GM23338 (cell line): ENCODE measurements at regions not wholly inside any gene's neighbourhood (a gene's known extent, or its start where the extent isn't known, plus 50 kb on each side); places are given as distances from the start of the nearest gene placed in this dataset.

ENCODE experiments used
- ATAC-seq: fragments of 200-7000 bp; cut with Tn5 transposase; 3 replicates; pipeline ENCODE4 v1.9.1; 2020
- DNase-seq: peaks from one replicate; pipeline ENCODE4 v3.0.0-alpha.2; 2015; ENCODE audit warnings: low spot score
- H2AFZ ChIP-seq: fragments of 200-600 bp; sonication (generic); 2 replicates; pipeline ENCODE4 v1.8.0; 2016; ENCODE audit warnings: antibody characterized with exemption, mild to moderate bottlenecking, moderate library complexity
- H3F3A ChIP-seq: fragments of 200-600 bp; sonication (generic); replicated peaks from 2 replicates; pipeline ENCODE4 v1.8.0; 2017; ENCODE audit warnings: antibody characterized with exemption, mixed run types, low read depth
- H3K27ac ChIP-seq: fragments of 200-600 bp; sonication (generic); 2 replicates; pipeline ENCODE4 v1.6.1; 2016; ENCODE audit warnings: low read depth
- H3K27me3 ChIP-seq: fragments of 200-600 bp; sonication (generic); 2 replicates; pipeline ENCODE4 v1.8.0; 2016; ENCODE audit warnings: mild to moderate bottlenecking, mixed run types, moderate library complexity; ENCODE audit not compliant: insufficient read depth
- H3K36me3 ChIP-seq: fragments of 200-600 bp; sonication (generic); 2 replicates; pipeline ENCODE4 v1.8.0; 2016; ENCODE audit warnings: mild to moderate bottlenecking; ENCODE audit not compliant: insufficient read depth
- H3K4me1 ChIP-seq: fragments of 200-600 bp; sonication (generic); 2 replicates; pipeline ENCODE4 v1.8.0; 2016; ENCODE audit warnings: mild to moderate bottlenecking, moderate library complexity; ENCODE audit not compliant: insufficient read depth
- H3K4me2 ChIP-seq: fragments of 200-600 bp; sonication (generic); 2 replicates; pipeline ENCODE4 v1.7.1; 2017; ENCODE audit warnings: mixed run types
- H3K4me3 ChIP-seq: fragments of 200-600 bp; sonication (generic); 2 replicates; pipeline ENCODE4 v1.6.1; 2016; ENCODE audit warnings: mixed run types
- H3K79me2 ChIP-seq: fragments of 200-600 bp; sonication (generic); replicated peaks from 2 replicates; pipeline ENCODE4 v1.8.0; 2017; ENCODE audit warnings: mild to moderate bottlenecking; ENCODE audit not compliant: insufficient read depth
- H3K9me2 ChIP-seq: fragments of 200-600 bp; sonication (generic); 2 replicates; pipeline ENCODE4 v1.8.0; 2017; ENCODE audit not compliant: insufficient read depth
- H4K20me1 ChIP-seq: fragments of 200-600 bp; sonication (generic); replicated peaks from 2 replicates; pipeline ENCODE4 v1.8.0; 2017; ENCODE audit warnings: mild to moderate bottlenecking; ENCODE audit not compliant: insufficient read depth
- H3K27ac Mint-ChIP-seq: 2 replicates; pipeline ENCODE4 v1.8.0; 2020; ENCODE audit warnings: inconsistent platforms, mild to moderate bottlenecking, moderate library complexity, mixed read lengths
- H3K27me3 Mint-ChIP-seq: 3 replicates; pipeline ENCODE4 v1.8.0; 2022; ENCODE audit warnings: low read depth, mild to moderate bottlenecking, moderate library complexity, mixed read lengths, inconsistent platforms; ENCODE audit not compliant: insufficient read depth, poor library complexity
- H3K36me3 Mint-ChIP-seq: 3 replicates; pipeline ENCODE4 v1.8.0; 2021; ENCODE audit warnings: low read depth, mild to moderate bottlenecking, inconsistent platforms, moderate library complexity, mixed read lengths
- H3K4me1 Mint-ChIP-seq: 3 replicates; pipeline ENCODE4 v1.8.0; 2020; ENCODE audit warnings: mild to moderate bottlenecking, inconsistent platforms, mixed read lengths
- H3K4me3 Mint-ChIP-seq: 3 replicates; pipeline ENCODE4 v1.8.0; 2021; ENCODE audit warnings: moderate library complexity, mild to moderate bottlenecking, inconsistent platforms, mixed read lengths
- H3K9me3 Mint-ChIP-seq: 3 replicates; pipeline ENCODE4 v1.8.0; 2020; ENCODE audit warnings: moderate library complexity, mild to moderate bottlenecking, inconsistent platforms, mixed read lengths
- CREB1 ChIP-seq: fragments of 250-450 bp; sonication (Bioruptor Pico); IDR thresholded peaks from 2 replicates; pipeline ENCODE4 v1.5.0; 2020; ENCODE audit warnings: low read depth, mild to moderate bottlenecking, moderate library complexity
- CTCF ChIP-seq, 2 experiments: fragments of 200-600 bp in 1 of 2; sonication (generic) in 1 of 2; conservative IDR thresholded peaks; 2 replicates each; pipeline versions ENCODE4 v1.5.1 to v1.6.1; 2016 to 2017; ENCODE audit warnings: antibody characterized with exemption in 2 of 2, low read depth in 2 of 2, mild to moderate bottlenecking in 2 of 2, moderate library complexity in 1 of 2
- EZH2 ChIP-seq: fragments of 200-600 bp; sonication (generic); IDR thresholded peaks from one replicate; pipeline ENCODE4 v1.8.0; 2017; ENCODE audit warnings: antibody characterized with exemption, mild to moderate bottlenecking, low read depth; ENCODE audit not compliant: unreplicated experiment
- EZH2phosphoT487 ChIP-seq: fragments of 200-600 bp; sonication (generic); IDR thresholded peaks from one replicate; pipeline ENCODE4 v1.8.1; 2018; ENCODE audit warnings: antibody characterized with exemption; ENCODE audit not compliant: unreplicated experiment
- JUNB ChIP-seq: IDR thresholded peaks from one replicate; pipeline ENCODE4 v1.6.1; 2016; ENCODE audit warnings: antibody characterized with exemption; ENCODE audit not compliant: unreplicated experiment
- NANOG ChIP-seq: IDR thresholded peaks from 2 replicates; pipeline ENCODE4 v1.6.1; 2016; ENCODE audit warnings: antibody characterized with exemption, borderline replicate concordance
- POLR2AphosphoS5 ChIP-seq: IDR thresholded peaks from 2 replicates; pipeline ENCODE4 v1.6.1; 2016; ENCODE audit warnings: antibody characterized with exemption, low read depth
- STAT1 ChIP-seq: IDR thresholded peaks from one replicate; pipeline ENCODE4 v1.6.1; 2016; ENCODE audit warnings: antibody characterized with exemption; ENCODE audit not compliant: unreplicated experiment
- ZNF114 ChIP-seq: fragments of 250-450 bp; sonication (Bioruptor Pico); IDR thresholded peaks from 2 replicates; pipeline ENCODE4 v1.5.0; 2020; ENCODE audit warnings: mild to moderate bottlenecking, moderate library complexity
- ZNF331 ChIP-seq: fragments of 250-450 bp; sonication (Bioruptor Pico); IDR thresholded peaks from 2 replicates; pipeline ENCODE4 v1.5.0; 2020; ENCODE audit warnings: low read depth, mild to moderate bottlenecking, moderate library complexity
- TF ChIP-seq, protein P1 (sequence below): IDR thresholded peaks from 2 replicates; pipeline ENCODE4 v1.6.1; 2016; ENCODE audit warnings: antibody characterized with exemption
- TF ChIP-seq, protein P2 (sequence below): fragments of 250-450 bp; sonication (Bioruptor Pico); IDR thresholded peaks from 2 replicates; pipeline ENCODE4 v1.5.0; 2020; ENCODE audit warnings: mild to moderate bottlenecking, moderate library complexity
- TF ChIP-seq, protein P3 (sequence below): IDR thresholded peaks from one replicate; pipeline ENCODE4 v1.6.1; 2018; ENCODE audit warnings: antibody characterized with exemption; ENCODE audit not compliant: unreplicated experiment

DNA sequence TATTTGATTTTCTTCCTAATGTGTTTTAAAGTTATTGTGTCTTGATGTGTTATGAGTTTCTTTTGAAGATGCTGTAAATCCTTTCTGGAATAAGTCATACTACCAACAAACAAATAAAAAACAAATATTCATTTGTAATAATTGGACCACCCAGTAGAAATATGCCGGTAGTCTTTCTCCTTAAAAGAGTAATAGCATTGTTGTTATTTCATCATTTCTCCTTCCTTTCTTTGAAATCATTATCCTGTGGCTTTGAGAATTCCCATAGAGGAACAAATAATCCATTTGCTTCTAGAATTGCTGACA, 169.4 kb downstream of the NNT start:
- Mint-ChIP-seq H3K27me3 (no peaks in the 10 kb centered on the region), H3K27ac (peak overlapping the region; percentile 91)

More for the DNA sequence above, 169.4 kb downstream of the NNT start:
- peak overlapping the region; percentile 71 for H3K27ac ChIP-seq
- no peak overlapping the region for H3K4me3 Mint-ChIP-seq
- H3K4me1 Mint-ChIP-seq, result peaks cover 20% of the 10 kb centered on the region; the same call in 2 of the 3 replicates
- no peaks in the 10 kb centered on the region for H3K9me3 Mint-ChIP-seq
- H3K36me3 ChIP-seq, result no peaks in the 10 kb centered on the region
- no peak overlapping the region for H2AFZ ChIP-seq
- peaks cover 16% of the 10 kb centered on the region for H3K4me1 ChIP-seq
- ATAC-seq, result no peak
- H3K36me3 Mint-ChIP-seq, result no peaks in the 10 kb centered on the region
- no peaks in the 10 kb centered on the region for H3K79me2 ChIP-seq
- 0 out of 2 replicates have a peak overlapping the region, but pooled peaks have one; percentile 11 for H3K4me2 ChIP-seq
- DNase-seq, result no peak
- H3K4me3 ChIP-seq, result no peak overlapping the region
- TF ChIP-seq, protein P1, sequence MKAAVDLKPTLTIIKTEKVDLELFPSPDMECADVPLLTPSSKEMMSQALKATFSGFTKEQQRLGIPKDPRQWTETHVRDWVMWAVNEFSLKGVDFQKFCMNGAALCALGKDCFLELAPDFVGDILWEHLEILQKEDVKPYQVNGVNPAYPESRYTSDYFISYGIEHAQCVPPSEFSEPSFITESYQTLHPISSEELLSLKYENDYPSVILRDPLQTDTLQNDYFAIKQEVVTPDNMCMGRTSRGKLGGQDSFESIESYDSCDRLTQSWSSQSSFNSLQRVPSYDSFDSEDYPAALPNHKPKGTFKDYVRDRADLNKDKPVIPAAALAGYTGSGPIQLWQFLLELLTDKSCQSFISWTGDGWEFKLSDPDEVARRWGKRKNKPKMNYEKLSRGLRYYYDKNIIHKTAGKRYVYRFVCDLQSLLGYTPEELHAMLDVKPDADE, result no peak
- TF ChIP-seq STAT1, result no peak
- no peak for TF ChIP-seq POLR2AphosphoS5
- no peak for TF ChIP-seq CTCF (conservative IDR thresholded peaks at IDR 0.05; ENCODE audit: low read depth in 2 of 2)
- TF ChIP-seq EZH2phosphoT487, result no peak
- no peak for TF ChIP-seq CREB1 (CRISPR knock-in tag)
- no peak for TF ChIP-seq EZH2
- no peak for TF ChIP-seq JUNB
- TF ChIP-seq, protein P2, sequence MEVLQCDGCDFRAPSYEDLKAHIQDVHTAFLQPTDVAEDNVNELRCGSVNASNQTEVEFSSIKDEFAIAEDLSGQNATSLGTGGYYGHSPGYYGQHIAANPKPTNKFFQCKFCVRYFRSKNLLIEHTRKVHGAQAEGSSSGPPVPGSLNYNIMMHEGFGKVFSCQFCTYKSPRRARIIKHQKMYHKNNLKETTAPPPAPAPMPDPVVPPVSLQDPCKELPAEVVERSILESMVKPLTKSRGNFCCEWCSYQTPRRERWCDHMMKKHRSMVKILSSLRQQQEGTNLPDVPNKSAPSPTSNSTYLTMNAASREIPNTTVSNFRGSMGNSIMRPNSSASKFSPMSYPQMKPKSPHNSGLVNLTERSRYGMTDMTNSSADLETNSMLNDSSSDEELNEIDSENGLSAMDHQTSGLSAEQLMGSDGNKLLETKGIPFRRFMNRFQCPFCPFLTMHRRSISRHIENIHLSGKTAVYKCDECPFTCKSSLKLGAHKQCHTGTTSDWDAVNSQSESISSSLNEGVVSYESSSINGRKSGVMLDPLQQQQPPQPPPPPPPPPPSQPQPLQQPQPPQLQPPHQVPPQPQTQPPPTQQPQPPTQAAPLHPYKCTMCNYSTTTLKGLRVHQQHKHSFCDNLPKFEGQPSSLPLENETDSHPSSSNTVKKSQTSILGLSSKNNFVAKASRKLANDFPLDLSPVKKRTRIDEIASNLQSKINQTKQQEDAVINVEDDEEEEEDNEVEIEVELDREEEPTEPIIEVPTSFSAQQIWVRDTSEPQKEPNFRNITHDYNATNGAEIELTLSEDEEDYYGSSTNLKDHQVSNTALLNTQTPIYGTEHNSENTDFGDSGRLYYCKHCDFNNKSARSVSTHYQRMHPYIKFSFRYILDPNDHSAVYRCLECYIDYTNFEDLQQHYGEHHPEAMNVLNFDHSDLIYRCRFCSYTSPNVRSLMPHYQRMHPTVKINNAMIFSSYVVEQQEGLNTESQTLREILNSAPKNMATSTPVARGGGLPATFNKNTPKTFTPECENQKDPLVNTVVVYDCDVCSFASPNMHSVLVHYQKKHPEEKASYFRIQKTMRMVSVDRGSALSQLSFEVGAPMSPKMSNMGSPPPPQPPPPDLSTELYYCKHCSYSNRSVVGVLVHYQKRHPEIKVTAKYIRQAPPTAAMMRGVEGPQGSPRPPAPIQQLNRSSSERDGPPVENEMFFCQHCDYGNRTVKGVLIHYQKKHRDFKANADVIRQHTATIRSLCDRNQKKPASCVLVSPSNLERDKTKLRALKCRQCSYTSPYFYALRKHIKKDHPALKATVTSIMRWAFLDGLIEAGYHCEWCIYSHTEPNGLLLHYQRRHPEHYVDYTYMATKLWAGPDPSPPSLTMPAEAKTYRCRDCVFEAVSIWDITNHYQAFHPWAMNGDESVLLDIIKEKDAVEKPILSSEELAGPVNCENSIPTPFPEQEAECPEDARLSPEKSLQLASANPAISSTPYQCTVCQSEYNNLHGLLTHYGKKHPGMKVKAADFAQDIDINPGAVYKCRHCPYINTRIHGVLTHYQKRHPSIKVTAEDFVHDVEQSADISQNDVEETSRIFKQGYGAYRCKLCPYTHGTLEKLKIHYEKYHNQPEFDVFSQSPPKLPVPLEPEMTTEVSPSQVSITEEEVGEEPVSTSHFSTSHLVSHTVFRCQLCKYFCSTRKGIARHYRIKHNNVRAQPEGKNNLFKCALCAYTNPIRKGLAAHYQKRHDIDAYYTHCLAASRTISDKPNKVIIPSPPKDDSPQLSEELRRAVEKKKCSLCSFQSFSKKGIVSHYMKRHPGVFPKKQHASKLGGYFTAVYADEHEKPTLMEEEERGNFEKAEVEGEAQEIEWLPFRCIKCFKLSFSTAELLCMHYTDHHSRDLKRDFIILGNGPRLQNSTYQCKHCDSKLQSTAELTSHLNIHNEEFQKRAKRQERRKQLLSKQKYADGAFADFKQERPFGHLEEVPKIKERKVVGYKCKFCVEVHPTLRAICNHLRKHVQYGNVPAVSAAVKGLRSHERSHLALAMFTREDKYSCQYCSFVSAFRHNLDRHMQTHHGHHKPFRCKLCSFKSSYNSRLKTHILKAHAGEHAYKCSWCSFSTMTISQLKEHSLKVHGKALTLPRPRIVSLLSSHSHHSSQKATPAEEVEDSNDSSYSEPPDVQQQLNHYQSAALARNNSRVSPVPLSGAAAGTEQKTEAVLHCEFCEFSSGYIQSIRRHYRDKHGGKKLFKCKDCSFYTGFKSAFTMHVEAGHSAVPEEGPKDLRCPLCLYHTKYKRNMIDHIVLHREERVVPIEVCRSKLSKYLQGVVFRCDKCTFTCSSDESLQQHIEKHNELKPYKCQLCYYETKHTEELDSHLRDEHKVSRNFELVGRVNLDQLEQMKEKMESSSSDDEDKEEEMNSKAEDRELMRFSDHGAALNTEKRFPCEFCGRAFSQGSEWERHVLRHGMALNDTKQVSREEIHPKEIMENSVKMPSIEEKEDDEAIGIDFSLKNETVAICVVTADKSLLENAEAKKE (CRISPR knock-in tag), result no peak
- no peak for TF ChIP-seq ZNF114 (CRISPR knock-in tag)
- TF ChIP-seq NANOG, result no peak
- no peak for TF ChIP-seq ZNF331 (CRISPR knock-in tag)
- TF ChIP-seq, protein P3, sequence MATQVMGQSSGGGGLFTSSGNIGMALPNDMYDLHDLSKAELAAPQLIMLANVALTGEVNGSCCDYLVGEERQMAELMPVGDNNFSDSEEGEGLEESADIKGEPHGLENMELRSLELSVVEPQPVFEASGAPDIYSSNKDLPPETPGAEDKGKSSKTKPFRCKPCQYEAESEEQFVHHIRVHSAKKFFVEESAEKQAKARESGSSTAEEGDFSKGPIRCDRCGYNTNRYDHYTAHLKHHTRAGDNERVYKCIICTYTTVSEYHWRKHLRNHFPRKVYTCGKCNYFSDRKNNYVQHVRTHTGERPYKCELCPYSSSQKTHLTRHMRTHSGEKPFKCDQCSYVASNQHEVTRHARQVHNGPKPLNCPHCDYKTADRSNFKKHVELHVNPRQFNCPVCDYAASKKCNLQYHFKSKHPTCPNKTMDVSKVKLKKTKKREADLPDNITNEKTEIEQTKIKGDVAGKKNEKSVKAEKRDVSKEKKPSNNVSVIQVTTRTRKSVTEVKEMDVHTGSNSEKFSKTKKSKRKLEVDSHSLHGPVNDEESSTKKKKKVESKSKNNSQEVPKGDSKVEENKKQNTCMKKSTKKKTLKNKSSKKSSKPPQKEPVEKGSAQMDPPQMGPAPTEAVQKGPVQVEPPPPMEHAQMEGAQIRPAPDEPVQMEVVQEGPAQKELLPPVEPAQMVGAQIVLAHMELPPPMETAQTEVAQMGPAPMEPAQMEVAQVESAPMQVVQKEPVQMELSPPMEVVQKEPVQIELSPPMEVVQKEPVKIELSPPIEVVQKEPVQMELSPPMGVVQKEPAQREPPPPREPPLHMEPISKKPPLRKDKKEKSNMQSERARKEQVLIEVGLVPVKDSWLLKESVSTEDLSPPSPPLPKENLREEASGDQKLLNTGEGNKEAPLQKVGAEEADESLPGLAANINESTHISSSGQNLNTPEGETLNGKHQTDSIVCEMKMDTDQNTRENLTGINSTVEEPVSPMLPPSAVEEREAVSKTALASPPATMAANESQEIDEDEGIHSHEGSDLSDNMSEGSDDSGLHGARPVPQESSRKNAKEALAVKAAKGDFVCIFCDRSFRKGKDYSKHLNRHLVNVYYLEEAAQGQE, result no peak
- no peaks in the 10 kb centered on the region for H3F3A ChIP-seq
- H4K20me1 ChIP-seq, result no peaks in the 10 kb centered on the region
- no peaks in the 10 kb centered on the region for H3K27me3 ChIP-seq
- peaks cover 7% of the 10 kb centered on the region; the same call in 1 of the 2 replicates for H3K9me2 ChIP-seq
